Large intestine (tissue), 3 donors: ENCODE measurements at regions not wholly inside any gene's neighbourhood (a gene's known extent, or its start where the extent isn't known, plus 50 kb on each side); places are given as distances from the start of the nearest gene placed in this dataset.

Experiments
- DNase-seq, 2 donors: peaks; one replicate each; pipeline versions ENCODE4 v3.0.0 to v3.0.0-alpha.2; 2013
- H3K27ac ChIP-seq: one replicate; pipeline ENCODE4 v1.5.1; 2013; ENCODE audit warnings: low read length
- H3K27me3 ChIP-seq: 2 replicates; pipeline ENCODE4 v1.6.1; 2013; ENCODE audit warnings: low read length; ENCODE audit not compliant: control insufficient read depth, insufficient read depth
- H3K36me3 ChIP-seq: 2 replicates; pipeline ENCODE4 v1.6.1; 2013; ENCODE audit warnings: low read length; ENCODE audit not compliant: control insufficient read depth, insufficient read depth
- H3K4me1 ChIP-seq: one replicate; pipeline ENCODE4 v1.6.1; 2013; ENCODE audit warnings: low read length; ENCODE audit not compliant: control insufficient read depth, insufficient read depth
- H3K4me3 ChIP-seq: one replicate; pipeline ENCODE4 v1.5.1; 2013; ENCODE audit warnings: low read length
- H3K9me3 ChIP-seq: one replicate; pipeline ENCODE4 v1.6.1; 2013; ENCODE audit warnings: mild to moderate bottlenecking, low read depth, low read length, moderate library complexity; ENCODE audit not compliant: control insufficient read depth
- WGBS: methylation state at CpG from one replicate; pipeline ENCODE4 v1.1.5; 2013; ENCODE audit warnings: low lambda C conversion rate; ENCODE audit not compliant: insufficient coverage; 5-methylcytosine and 5-hydroxymethylcytosine counted together

DNA sequence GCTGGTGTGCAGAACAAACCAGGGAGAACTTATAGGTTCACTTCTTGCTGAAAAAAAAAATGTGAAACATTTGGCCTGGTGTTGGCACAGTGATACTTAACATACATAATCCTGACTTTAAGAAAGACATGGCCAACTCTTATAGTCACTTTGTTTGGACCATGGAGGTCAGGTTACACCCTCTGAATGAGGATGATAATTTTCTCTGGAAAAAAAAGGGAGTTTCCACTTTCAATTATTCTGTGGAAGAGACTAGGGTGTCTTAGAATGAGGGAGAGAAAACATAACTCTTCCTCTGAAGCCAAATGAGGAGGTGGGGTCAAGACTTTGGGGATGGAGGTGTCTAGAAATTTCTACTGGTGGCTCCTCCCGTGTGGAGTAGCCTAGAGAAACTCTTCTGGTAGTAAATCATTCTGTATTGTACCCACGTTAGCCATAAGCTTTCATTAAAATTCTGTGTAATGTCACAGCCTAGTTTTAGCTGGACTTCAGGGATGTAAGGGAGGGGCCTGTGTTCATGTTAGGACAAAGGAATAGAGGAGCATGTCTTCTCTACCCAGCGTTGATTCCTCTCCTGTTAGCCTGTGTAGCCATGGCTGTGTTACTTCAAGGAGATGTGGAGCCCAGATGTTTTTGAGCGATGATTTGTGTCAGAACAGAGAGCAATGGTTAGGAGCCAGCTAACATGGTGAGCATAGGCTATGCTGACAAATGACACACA, 328.3 kb downstream of the GPAT3 start:
- Histone ChIP-seq H3K4me3 (no peak overlapping the region), H3K9me3 (no peaks in the 10 kb centered on the region), H3K36me3 (no peaks in the 10 kb centered on the region), H3K4me1 (no peaks in the 10 kb centered on the region), H3K27me3 (no peaks in the 10 kb centered on the region), H3K27ac (no peak overlapping the region)
- no peak for DNase-seq
- no CpG with 5 or more reads among the region's 4 CpGs for WGBS

DNA sequence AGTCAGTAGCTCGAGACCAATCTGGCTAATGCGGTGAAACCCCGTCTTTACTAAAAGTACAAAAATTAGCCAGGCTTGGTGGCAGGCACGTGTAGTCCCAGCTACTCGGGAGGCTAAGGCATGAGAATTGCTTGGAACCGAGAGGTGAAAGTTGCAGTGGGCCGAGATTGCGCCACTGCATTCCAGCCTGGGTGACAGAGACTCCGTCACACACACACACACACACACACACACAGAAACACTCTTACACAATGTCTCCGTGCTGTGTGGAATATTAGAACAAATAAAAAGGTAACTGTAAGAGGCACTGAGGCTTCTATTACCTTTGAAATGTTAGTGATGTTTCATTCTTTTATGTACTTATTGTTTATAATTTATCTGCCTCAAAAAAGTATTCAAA, 326.6 kb downstream of the GPAT3 start:
- H3K27me3 ChIP-seq, result no peaks in the 10 kb centered on the region
- H3K9me3 ChIP-seq, result no peaks in the 10 kb centered on the region
- peak; percentile 12 to 18 for DNase-seq
- H3K4me3 ChIP-seq, result no peak overlapping the region
- no peak overlapping the region for H3K27ac ChIP-seq
- H3K36me3 ChIP-seq, result no peaks in the 10 kb centered on the region
- no CpG with 5 or more reads among the region's 10 CpGs for WGBS
- no peaks in the 10 kb centered on the region for H3K4me1 ChIP-seq

DNA sequence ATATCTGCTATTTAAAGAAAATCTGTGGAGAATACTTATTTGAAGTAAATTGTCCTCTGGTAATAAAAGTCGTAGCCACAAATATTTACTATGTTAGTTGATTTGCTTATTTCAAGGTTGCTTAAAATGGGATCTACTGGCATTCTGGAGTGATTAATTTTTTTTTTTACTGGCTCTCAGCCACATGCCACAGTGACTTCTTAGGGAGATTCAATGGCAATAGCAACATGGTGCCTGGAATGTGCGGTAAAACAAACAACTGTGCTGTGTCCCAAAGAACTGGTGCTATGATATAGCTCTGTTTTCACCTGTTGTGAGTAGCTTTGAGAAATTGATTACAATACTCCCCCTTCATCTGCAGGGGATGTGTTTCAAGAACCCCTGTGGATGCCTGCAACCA, 324.3 kb downstream of the GPAT3 start:
- WGBS, result 71% methylated on average over 1 of the region's 2 CpGs
- Histone ChIP-seq H3K4me1 (no peaks in the 10 kb centered on the region), H3K27ac (no peak overlapping the region), H3K9me3 (no peaks in the 10 kb centered on the region), H3K4me3 (no peak overlapping the region), H3K36me3 (no peaks in the 10 kb centered on the region), H3K27me3 (no peaks in the 10 kb centered on the region)
- no peak for DNase-seq

DNA sequence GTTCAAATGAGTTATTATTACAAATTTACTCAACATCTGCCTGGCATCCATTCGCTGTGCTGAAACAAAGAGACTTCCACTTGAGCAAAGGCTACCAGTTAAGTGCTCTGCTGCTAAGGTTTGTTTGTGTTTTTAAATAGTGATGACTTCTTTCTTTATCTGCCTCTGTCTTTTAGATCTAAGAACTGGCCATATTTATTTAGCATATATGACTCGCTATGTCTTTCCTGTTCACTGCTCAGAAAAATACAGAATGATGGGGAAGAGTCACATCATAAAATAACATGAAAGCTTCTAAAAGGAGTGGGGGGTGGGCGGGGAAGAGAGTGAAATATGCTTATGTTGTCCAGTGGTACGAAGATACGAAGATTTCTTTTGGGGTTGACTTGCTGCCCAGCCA, 322.2 kb downstream of the GPAT3 start:
- Histone ChIP-seq H3K4me3 (no peak overlapping the region), H3K36me3 (no peaks in the 10 kb centered on the region), H3K27ac (no peak overlapping the region), H3K4me1 (no peaks in the 10 kb centered on the region), H3K9me3 (no peaks in the 10 kb centered on the region), H3K27me3 (no peaks in the 10 kb centered on the region)
- WGBS, result no CpG with 5 or more reads among the region's 5 CpGs
- DNase-seq, result no peak

DNA sequence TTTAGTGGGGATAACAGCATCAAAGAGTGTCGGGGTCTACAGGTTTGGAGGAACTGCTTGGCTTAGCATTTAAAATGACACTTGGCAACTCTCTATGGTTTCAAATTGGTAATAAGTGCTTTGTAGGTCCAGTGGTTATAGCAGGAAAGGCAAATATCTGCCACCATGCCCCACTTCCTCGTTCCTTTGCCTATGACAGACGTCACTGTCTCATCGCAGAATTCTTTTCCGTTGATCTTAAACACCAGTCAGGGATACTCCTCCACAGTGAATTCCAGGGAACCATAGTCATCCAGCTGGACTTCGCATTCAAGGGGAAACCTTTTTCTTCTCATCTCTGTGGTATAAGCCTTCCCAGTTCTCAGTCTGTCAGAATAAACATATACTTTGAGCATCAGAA, 319.1 kb downstream of the GPAT3 start:
- H3K4me1 ChIP-seq, result no peaks in the 10 kb centered on the region
- 100% methylated on average over 1 of the region's 6 CpGs for WGBS
- no peak for DNase-seq
- no peak overlapping the region for H3K27ac ChIP-seq
- H3K27me3 ChIP-seq, result no peaks in the 10 kb centered on the region
- no peaks in the 10 kb centered on the region for H3K9me3 ChIP-seq
- no peak overlapping the region for H3K4me3 ChIP-seq
- H3K36me3 ChIP-seq, result no peaks in the 10 kb centered on the region

DNA sequence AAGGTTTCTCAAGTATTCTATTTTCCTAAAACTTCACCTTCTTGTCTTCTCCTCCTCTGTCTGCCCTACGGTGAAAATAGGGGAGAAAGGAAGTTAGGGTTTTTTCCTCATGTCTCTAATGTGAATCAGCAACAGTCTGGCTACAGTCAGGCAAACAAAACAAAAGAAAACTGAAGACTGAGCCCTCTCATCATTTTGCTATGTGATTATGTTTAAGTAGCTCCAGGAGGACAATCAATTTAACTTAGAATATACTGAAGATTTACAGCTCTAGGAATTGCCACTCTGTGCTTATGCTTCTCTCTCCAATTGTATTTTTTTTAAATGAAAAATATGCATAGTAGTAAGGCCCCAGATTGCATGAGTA, 316.2 kb downstream of the GPAT3 start:
- Histone ChIP-seq H3K4me1 (no peaks in the 10 kb centered on the region), H3K4me3 (no peak overlapping the region), H3K27me3 (no peaks in the 10 kb centered on the region), H3K36me3 (no peaks in the 10 kb centered on the region), H3K9me3 (no peaks in the 10 kb centered on the region), H3K27ac (no peak overlapping the region)
- WGBS, result 50% methylated on average over 1 of the region's 1 CpG
- DNase-seq, result no peak

DNA sequence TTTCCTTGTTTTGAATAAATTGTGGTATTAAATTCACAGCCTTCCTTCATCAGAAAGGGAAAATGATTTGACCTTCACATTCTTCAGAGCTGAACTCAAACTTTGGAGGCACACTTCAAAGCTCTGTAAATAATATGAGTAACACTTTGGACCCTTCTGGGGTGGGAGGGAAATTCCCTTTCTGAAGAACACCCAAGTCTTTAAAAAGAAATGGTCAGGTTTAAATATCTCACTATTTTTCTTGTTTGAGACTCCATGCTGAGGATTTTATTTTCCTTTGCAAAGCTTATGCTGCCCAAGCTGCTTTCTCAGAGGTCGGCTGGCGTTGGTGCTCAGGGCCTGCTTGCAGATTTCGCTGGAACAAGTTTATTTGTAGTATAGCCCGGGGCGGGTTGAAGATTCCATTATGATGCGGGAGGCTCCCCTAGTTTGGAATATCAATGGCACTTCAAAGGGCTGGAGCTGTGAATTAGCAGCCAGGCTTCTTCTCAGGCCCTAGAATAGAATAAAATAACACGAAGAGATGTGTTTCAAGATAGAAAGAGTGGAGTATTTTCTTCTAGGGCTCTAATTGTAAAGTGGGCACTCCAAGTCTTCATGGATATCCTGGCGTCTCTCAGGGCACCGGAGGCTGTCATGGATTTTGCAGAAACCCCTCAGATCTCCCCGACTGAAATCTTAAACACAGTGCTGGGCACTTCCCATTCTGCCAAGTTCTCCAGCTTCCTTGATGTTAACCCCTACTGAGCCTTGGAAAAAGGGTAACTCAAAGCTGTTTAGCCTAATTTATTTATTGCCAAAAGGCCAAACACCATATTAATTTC, 315.6 kb downstream of the GPAT3 start:
- Histone ChIP-seq H3K4me3 (no peak overlapping the region), H3K4me1 (no peaks in the 10 kb centered on the region), H3K27ac (no peak overlapping the region), H3K36me3 (no peaks in the 10 kb centered on the region), H3K9me3 (no peaks in the 10 kb centered on the region), H3K27me3 (no peaks in the 10 kb centered on the region)
- peak in 1 of 2 donors; percentile 42 for DNase-seq
- no CpG with 5 or more reads among the region's 10 CpGs for WGBS

DNA sequence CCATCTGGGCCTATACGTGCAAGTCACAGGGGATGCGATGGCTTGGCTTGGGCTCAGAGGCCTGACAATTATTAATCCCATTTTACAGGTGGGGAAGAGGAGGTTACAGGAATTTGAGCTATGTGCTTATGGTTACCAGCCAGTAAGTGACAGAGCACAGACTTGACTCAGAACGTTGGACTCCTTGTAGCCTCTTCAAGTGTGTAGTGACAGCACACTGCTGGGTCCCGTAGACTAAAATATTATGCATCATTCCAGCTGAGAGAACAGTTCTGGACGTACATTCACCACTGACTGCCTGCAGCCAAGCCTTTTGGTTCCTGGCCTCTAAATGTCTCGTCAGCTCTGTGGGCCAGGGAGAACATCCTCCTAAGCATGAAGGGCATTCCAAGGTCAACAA, 314.5 kb downstream of the GPAT3 start:
- Histone ChIP-seq H3K9me3 (no peaks in the 10 kb centered on the region), H3K4me3 (no peak overlapping the region), H3K27ac (no peak overlapping the region), H3K36me3 (no peaks in the 10 kb centered on the region), H3K4me1 (no peaks in the 10 kb centered on the region), H3K27me3 (no peaks in the 10 kb centered on the region)
- DNase-seq, result no peak
- WGBS, result no CpG with 5 or more reads among the region's 6 CpGs

DNA sequence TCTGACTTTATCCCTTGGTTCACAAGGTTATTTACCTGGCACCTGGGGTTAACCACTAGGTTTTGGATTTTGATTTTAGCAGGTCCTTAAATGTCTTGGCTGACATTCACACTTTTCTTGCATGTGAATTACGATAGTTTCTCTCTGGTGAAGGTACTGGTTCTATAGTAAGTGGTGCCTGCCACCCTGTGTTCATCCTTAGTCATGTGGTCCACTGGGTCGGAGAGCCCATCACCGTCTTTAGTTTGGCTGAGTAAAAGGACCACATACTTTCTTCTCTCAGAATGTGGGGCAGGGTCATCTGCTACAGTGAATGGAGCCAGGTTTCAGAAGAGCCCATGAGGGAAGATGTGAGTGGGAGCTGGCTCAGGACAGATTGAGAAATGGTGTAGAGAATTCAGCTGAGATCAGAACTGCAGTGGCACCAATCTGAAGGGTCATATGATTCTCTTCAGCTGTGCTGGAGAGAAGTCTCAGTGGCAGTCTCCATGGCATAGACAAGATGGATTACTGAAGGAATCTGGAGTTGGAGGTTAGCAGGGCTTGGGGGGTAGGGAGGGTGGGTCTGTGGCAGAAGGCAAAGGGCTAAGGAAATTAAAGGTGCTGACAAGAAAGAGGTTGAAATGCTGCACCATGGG, 310.4 kb downstream of the GPAT3 start:
- no peak for DNase-seq
- WGBS, result no CpG with 5 or more reads among the region's 3 CpGs

DNA sequence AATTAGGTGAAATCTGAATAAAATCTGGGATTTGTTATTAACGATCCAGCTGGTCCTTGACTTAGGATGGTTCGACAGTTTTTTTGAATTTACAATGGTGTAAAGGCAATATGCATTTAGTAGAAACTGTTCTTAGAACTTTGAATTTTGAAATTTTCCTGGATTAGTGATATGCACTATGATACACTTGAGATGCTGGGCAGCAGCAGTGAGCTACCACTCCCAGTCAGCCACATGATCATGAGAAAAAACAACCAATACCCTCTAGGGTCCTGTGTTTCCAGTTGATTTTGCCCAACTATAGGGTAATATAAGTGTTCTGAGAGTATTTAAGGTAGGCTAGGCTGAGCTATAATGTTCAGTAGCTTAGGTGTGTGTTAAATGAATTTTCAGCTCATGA, 303.7 kb downstream of the GPAT3 start:
- Histone ChIP-seq H3K4me3 (no peak overlapping the region), H3K4me1 (no peaks in the 10 kb centered on the region), H3K9me3 (no peaks in the 10 kb centered on the region), H3K27me3 (no peaks in the 10 kb centered on the region), H3K36me3 (no peaks in the 10 kb centered on the region), H3K27ac (no peak overlapping the region)
- WGBS, result 100% methylated on average over 1 of the region's 2 CpGs
- DNase-seq, result no peak

More for the DNA sequence above, 310.4 kb downstream of the GPAT3 start:
- no peaks in the 10 kb centered on the region for H3K4me1 ChIP-seq
- H3K9me3 ChIP-seq, result no peaks in the 10 kb centered on the region
- H3K27ac ChIP-seq, result no peak overlapping the region
- no peak overlapping the region for H3K4me3 ChIP-seq
- no peaks in the 10 kb centered on the region for H3K27me3 ChIP-seq
- no peaks in the 10 kb centered on the region for H3K36me3 ChIP-seq
